HG02884 (cell line): ENCODE measurements at regions not wholly inside any gene's neighbourhood (a gene's known extent, or its start where the extent isn't known, plus 50 kb on each side); places are given as distances from the start of the nearest gene placed in this dataset.
A peak's percentile ranks its signal among the peaks of the same experiment; 100 is the strongest.

Experiments used
- ATAC-seq: cut with Tn5 transposase; IDR thresholded peaks from one replicate; pipeline ENCODE4 v1.9.1; 2021; ENCODE audit warnings: mild to moderate bottlenecking, moderate library complexity; ENCODE audit not compliant: unreplicated experiment

DNA sequence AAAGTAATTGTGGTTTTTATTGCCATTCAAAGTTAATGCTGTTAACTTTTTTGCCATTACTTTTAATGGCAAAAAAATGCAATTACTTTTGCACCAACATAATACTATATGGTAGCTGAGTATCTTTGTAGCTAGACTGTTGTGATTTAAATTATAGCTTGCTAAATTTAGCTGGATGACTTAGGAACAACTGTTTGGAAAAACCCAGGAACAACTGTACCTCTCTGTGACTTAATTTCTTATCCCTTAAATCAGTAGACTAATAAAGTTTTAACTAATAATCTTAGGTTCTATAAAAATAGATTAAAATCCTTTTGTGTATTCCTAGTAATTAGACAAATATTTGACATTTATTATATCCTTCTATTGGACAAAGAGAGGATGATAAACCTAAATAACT is 268.2 kb downstream of the TENT5A start:
- no peak for ATAC-seq

GRCh38 chr6:81480139-81480538 is 272.3 kb downstream of the TENT5A start:
- no peak for ATAC-seq

- no peak for ATAC-seq
Observed at GRCh38 chr6:81476881-81477280, 275.6 kb downstream of the TENT5A start.

DNA sequence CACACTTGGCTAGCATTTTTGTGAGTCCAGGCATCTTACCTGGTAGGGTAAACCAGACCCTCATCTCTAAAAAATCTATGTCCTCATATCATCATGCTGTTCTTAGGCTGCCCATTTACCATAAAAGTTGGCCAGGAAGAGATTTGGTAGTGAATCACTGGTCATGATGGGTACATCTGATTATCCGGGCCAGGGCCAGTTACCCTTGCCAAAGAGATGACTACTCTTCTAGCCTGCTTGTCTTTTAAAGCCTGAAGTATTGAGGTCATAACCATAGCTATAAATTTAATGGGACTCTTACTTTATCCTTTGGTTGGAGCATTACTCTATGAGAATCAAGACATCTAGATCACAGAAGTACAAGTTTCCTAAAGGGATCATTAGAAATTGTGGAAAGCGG is 276.8 kb downstream of the TENT5A start:
- ATAC-seq = no peak

DNA sequence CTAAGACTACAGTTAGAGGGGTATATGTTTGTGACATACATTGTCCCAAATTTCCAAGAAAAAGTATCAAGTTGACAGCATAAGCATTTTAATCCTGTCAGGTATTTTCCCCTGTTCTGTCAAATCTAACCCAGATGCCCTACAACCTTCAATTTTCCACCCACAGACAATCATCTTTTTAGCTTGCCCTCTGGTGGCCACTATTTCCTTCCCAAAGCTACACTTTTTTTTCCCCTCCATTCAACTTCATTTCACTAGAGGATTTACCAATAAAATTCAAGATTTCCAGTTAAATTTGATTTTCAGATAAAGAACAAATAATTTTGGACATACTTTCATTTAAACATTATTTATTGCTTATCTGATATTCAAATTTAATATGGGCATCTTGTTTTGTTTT is 286.6 kb downstream of the TENT5A start:
- no peak for ATAC-seq

DNA sequence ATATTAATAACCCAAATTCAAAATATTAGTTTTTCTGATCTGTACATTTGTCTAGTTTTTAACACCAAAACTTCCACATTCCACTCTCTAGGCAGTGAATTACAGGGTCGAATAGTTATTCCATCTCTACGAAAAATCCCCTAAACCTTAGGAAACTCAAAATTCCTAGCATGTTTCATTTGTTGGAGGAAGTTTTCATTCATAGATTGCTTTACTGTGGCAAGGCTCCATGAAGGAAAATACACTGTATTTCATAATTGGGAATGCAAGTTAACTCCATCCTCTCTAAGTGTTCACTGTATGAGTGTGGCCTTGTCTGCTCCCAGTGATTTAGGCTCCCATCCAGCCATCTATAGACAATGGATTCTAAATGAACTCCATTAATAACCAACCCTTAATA is 296.1 kb downstream of the TENT5A start:
- no peak for ATAC-seq

- ATAC-seq = no peak
Observed at GRCh38 chr6:81455641-81456040, 296.8 kb downstream of the TENT5A start.

GRCh38 chr6:81451787-81452186 is 300.7 kb downstream of the TENT5A start:
- ATAC-seq = peak; percentile 76

GRCh38 chr6:81450180-81450579 is 302.3 kb downstream of the TENT5A start:
- no peak for ATAC-seq

DNA sequence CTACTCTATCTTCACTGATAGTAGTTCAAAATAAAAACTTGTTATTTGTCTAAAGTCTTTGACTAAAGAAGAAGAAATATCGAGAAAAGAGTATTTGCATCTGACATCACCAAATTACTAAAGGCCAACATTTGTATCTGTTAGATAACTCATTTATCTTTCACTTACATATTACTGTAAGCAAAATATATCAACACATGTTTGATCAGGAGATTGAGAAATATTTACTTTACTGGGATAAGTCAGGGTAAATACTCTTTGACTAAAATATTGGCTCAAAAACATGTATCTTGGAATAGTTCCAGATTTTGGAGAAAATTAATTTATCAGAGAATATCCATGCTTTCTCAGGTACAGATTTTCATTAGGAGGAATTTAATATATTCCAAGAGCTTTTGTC is 306.0 kb downstream of the TENT5A start:
- ATAC-seq = no peak

DNA sequence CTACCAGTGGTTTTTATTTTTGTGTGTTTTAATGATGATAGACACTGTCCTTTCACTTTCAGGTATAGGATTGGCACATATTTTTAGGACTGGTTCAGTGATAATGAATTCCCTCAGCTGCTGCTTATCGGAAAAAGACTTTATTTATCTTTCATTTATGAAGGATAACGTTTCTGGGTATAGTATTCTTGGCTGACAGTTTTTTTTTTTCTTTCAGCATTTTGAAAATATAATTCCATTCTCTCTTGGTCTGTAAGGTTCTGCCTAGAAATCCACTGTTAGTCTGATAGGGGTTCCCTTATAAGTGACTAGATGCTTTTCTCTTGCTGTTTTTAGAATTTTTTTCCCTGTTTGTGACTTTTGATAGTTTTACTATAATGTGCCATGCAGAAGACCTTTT is 313.1 kb downstream of the TENT5A start:
- no peak for ATAC-seq

- ATAC-seq = no peak
Observed at GRCh38 chr6:81436990-81437389, 315.5 kb downstream of the TENT5A start.

- no peak for ATAC-seq
Observed at GRCh38 chr6:81413306-81413705, 339.2 kb downstream of the TENT5A start.

DNA sequence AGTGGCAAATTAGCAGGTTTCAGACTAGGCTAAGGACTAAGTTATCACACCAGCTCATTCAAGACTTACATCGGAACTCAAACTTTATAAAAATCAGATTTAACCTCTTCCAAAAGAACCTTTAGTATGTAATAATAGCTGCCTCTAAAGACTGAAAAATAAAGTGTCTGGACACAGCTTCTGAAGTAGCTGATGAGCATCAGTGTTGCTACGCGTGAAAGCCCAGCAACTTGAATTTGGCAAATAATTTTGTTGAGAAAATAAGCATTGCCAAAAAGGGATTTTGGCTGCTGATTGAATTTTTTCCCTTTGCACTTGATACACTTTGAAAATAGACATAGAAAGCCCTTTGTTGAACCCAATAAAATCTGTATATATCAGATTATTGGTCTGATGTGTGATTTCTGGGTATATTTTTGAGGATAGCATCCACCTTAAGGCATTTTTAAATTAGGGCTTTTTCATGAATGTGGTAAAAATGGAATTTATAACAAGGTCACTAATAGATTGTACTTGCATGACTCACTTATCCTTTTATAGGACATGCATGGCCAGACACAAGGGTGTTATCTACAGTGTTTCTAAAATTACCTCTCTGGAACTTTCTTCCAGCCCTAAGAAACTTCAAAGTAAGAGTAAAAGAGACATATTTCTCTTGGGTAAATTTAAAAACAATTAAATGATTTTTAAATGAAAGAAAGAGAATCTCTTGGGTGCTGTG is 350.4 kb downstream of the TENT5A start:
- no peak for ATAC-seq

DNA sequence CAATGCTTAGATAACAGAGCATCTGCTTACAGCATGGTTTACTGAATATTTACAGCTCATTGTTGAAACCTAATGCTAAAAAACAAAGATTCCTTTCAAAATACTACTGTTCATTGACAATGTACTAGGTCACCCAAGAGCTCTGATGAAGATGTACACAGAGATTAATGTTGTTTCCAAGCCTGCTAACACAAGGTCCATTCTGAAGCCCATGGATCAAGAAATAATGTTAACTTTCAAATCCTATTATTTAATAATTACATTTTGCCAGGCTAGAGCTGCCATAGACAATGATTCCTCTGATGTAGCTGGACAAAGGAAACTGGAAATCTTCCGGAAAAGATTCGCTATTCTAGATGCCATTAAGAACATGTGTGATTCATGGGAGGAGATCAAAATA is 355.6 kb downstream of the TENT5A start:
- ATAC-seq = no peak

- no peak for ATAC-seq
Observed at GRCh38 chr6:81387163-81387562, 365.3 kb downstream of the TENT5A start.

- ATAC-seq = no peak
Observed at GRCh38 chr6:81384921-81385320, 367.6 kb downstream of the TENT5A start.

GRCh38 chr6:81383472-81383871 is 369.0 kb downstream of the TENT5A start:
- ATAC-seq = no peak

GRCh38 chr6:81382852-81383251 is 369.6 kb downstream of the TENT5A start:
- no peak for ATAC-seq

DNA sequence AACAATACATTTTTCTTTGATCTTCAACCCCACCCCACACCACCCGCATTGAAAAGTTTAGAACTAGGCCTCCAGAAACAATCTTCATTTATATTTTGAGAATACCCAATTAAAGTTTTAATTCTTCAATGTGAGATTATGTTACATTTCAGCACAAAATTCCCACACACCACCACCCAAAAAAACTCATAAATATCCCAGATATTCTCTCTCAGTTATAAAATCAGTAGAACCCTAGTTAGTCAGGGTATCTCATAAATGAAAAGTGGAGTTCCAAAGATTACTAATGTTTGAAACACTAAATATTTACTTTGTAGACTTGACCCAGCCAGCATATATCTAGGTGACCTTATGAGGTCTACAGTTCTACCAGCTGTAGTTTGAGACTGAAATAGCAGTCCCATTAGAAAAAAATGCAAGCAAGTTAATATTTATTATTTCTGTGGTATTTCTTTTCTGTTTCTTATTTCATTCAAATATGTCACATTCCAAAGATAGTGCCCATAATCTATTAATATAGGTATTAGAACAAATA is 371.0 kb downstream of the TENT5A start:
- ATAC-seq = no peak

GRCh38 chr6:81380718-81381338 is 371.7 kb downstream of the TENT5A start:
- ATAC-seq = no peak

DNA sequence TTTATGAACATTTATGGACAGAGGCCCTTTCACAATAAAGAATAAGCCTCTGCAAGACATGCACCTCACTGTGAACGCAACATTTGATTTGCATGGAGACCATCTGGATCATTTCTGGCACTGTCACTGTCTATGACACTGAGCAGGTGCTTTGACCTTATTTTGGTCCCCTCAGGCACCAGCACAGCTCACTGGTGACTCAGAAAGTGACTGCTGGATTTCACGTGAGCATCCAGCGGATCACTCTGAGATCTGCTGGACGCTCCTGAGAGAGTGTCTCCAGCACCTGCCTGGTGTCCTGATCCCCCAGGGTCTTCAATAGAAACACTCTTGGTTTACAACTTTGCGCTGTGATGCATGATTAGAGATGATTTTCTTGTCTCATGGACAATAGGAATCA is 375.7 kb downstream of the TENT5A start:
- ATAC-seq = no peak

DNA sequence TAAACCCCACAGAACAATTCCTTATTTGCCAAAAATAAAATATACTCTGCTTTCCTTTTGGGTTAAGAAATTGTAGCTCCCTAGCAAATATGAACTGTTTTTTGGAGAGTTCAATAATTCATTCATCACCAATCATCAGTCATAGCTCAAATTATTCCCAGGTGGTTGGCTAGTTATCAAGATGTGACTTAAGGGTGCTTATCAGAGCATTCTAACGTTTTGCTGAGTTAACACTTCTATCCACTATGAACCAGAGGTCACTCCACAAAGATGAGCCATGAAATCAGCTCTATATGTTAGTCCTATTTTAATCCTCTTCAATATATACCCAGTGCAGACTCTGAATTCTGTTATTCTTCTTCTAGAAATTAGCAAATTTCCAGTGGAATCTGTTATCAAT is 379.1 kb downstream of the TENT5A start:
- ATAC-seq = no peak
